Activated CD8-positive, alpha-beta T cell treated with anti-CD3 and anti-CD28 coated beads for 36 hours (primary cell): ENCODE measurements at regions not wholly inside any gene's neighbourhood (a gene's known extent, or its start where the extent isn't known, plus 50 kb on each side); places are given as distances from the start of the nearest gene placed in this dataset.
"Not testable (repeated sequence)": the region's sequence is repeated elsewhere in the genome, so short reads cannot be mapped to it uniquely, and the experiment has no call there.

Experiments used
- ATAC-seq: fragments of 200-7000 bp; cut with Tn5 transposase; one replicate; pipeline ENCODE4 v1.10.0; 2021; ENCODE audit warnings: mild to moderate bottlenecking, moderate library complexity
- CTCF ChIA-PET: fragments of 350-600 bp; sonication (Branson Sonifier 250); formaldehyde crosslinking; loops from one replicate; lab custom pipeline; 2021; ENCODE audit warnings: antibody characterized with exemption; lab: Charles Lee
- POLR2A ChIA-PET: fragments of 350-600 bp; sonication (Branson Sonifier 250); formaldehyde crosslinking; loops from one replicate; lab custom pipeline; 2021; ENCODE audit warnings: antibody characterized with exemption; lab: Charles Lee
- DNase-seq: peaks from one replicate; pipeline ENCODE4 v3.0.0-alpha.2; 2020
- H3K27ac Mint-ChIP-seq: one replicate; pipeline ENCODE4 v1.8.0; 2021; ENCODE audit warnings: mild to moderate bottlenecking, mixed read lengths
- H3K27me3 Mint-ChIP-seq: one replicate; pipeline ENCODE4 v1.8.0; 2021; ENCODE audit warnings: mixed read lengths
- H3K36me3 Mint-ChIP-seq: one replicate; pipeline ENCODE4 v1.8.0; 2021; ENCODE audit warnings: low read depth, mixed read lengths
- H3K4me1 Mint-ChIP-seq: one replicate; pipeline ENCODE4 v1.8.0; 2021; ENCODE audit warnings: low read depth, mixed read lengths
- H3K4me3 Mint-ChIP-seq: one replicate; pipeline ENCODE4 v1.8.0; 2021; ENCODE audit warnings: mild to moderate bottlenecking, moderate library complexity, mixed read lengths
- H3K9me3 Mint-ChIP-seq: one replicate; pipeline ENCODE4 v1.8.0; 2021; ENCODE audit warnings: mixed read lengths
- intact Hi-C: fragments of 100-400 bp; cut with micrococcal nuclease; formaldehyde crosslinking; loops from one replicate; pipeline ENCODE4 v1.10.0; 2022
- TF ChIP-seq, protein P1 (sequence below): fragments of 200-600 bp; IDR thresholded peaks from one replicate; pipeline ENCODE4 v1.8.0; 2022; ENCODE audit warnings: antibody characterized with exemption, mild to moderate bottlenecking

- POLR2A ChIA-PET = no interaction called here
- TF ChIP-seq, protein P1, sequence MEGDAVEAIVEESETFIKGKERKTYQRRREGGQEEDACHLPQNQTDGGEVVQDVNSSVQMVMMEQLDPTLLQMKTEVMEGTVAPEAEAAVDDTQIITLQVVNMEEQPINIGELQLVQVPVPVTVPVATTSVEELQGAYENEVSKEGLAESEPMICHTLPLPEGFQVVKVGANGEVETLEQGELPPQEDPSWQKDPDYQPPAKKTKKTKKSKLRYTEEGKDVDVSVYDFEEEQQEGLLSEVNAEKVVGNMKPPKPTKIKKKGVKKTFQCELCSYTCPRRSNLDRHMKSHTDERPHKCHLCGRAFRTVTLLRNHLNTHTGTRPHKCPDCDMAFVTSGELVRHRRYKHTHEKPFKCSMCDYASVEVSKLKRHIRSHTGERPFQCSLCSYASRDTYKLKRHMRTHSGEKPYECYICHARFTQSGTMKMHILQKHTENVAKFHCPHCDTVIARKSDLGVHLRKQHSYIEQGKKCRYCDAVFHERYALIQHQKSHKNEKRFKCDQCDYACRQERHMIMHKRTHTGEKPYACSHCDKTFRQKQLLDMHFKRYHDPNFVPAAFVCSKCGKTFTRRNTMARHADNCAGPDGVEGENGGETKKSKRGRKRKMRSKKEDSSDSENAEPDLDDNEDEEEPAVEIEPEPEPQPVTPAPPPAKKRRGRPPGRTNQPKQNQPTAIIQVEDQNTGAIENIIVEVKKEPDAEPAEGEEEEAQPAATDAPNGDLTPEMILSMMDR = no peak
- no peak overlapping the region for H3K27ac Mint-ChIP-seq
- DNase-seq = no peak
- H3K27me3 Mint-ChIP-seq = no peaks in the 10 kb centered on the region
- CTCF ChIA-PET = interaction anchor here (2.9 kb wide), 1 partner anchor 21 kb away, joined by 13 read pairs; no protein-coding TSS in a partner anchor
- ATAC-seq = no peak
- H3K4me3 Mint-ChIP-seq = no peak overlapping the region
- no peaks in the 10 kb centered on the region for H3K9me3 Mint-ChIP-seq
- no peaks in the 10 kb centered on the region for H3K4me1 Mint-ChIP-seq
- no peaks in the 10 kb centered on the region for H3K36me3 Mint-ChIP-seq
- intact Hi-C loops = no loop called here
These were observed 105.8 kb downstream of the SPP2 start for GRCh38 chr2:234156326-234156725.

DNA sequence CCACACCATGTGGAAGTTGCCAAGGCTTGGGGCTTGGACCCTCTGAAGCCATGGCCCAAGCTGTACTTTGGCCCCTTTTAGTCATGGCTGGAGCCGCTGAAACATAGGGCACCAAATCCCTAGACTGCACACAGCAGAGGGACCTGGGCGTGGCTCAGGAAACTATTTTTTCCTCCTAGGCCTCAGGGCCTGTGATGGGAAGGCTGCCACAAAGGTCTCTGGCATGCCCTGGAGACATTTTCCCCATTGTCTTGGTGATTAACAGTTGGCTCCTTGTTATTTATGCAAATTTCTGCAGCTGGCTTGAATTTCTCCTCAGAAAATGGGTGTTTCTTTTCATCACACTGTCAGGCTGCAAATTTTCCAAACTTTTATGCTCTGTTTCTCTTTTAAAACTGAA is 102.3 kb downstream of the SPP2 start:
- POLR2A ChIA-PET, DNase-seq, H3K27me3 Mint-ChIP-seq, H3K27ac Mint-ChIP-seq, H3K9me3 Mint-ChIP-seq, H3K36me3 Mint-ChIP-seq, ATAC-seq, H3K4me3 Mint-ChIP-seq, intact Hi-C loops: not testable (repeated sequence)
- peaks cover 12% of the 10 kb centered on the region for H3K4me1 Mint-ChIP-seq
- CTCF ChIA-PET = interaction anchor here (1.4 kb wide), 1 partner anchor 392 kb away, joined by 3 read pairs; no protein-coding TSS in a partner anchor

- intact Hi-C loops = no loop called here
- no peak overlapping the region for H3K27ac Mint-ChIP-seq
- ATAC-seq = peak; percentile 51
These were observed 96.9 kb downstream of the SPP2 start for GRCh38 chr2:234147335-234147861.

GRCh38 chr2:234146087-234146826 is 95.8 kb downstream of the SPP2 start:
- H3K27ac Mint-ChIP-seq = peak overlapping the region; percentile 1
- no peak for ATAC-seq

More at GRCh38 chr2:234147335-234147861, 96.9 kb downstream of the SPP2 start:
- no peak for DNase-seq
- ChIA-PET POLR2A (no interaction called here), CTCF (interaction anchor here (1.3 kb wide), 1 partner anchor 16 kb away, joined by 4 read pairs; no protein-coding TSS in a partner anchor)
- Mint-ChIP-seq H3K4me3 (no peak overlapping the region), H3K36me3 (no peaks in the 10 kb centered on the region), H3K9me3 (no peaks in the 10 kb centered on the region), H3K27me3 (no peaks in the 10 kb centered on the region), H3K4me1 (peaks cover 25% of the 10 kb centered on the region)
- TF ChIP-seq, protein P1 = no peak

GRCh38 chr2:234145511-234145910 is 95.0 kb downstream of the SPP2 start:
- DNase-seq = no peak
- Mint-ChIP-seq H3K27ac (no peak overlapping the region), H3K27me3 (no peaks in the 10 kb centered on the region), H3K4me1 (peaks cover 25% of the 10 kb centered on the region), H3K36me3 (no peaks in the 10 kb centered on the region), H3K9me3 (no peaks in the 10 kb centered on the region), H3K4me3 (no peak overlapping the region)
- POLR2A ChIA-PET = no interaction called here
- ATAC-seq = no peak
- CTCF ChIA-PET = no interaction called here
- TF ChIP-seq, protein P1 = no peak
- intact Hi-C loops = no loop called here

More at GRCh38 chr2:234146087-234146826, 95.8 kb downstream of the SPP2 start:
- ChIA-PET POLR2A (no interaction called here), CTCF (no interaction called here)
- Mint-ChIP-seq H3K36me3 (no peaks in the 10 kb centered on the region), H3K4me1 (peaks cover 25% of the 10 kb centered on the region), H3K27me3 (no peaks in the 10 kb centered on the region), H3K9me3 (no peaks in the 10 kb centered on the region), H3K4me3 (no peak overlapping the region)
- TF ChIP-seq, protein P1 = no peak
- intact Hi-C loops = no loop called here
- DNase-seq = no peak
